HT-29 (cell line): ENCODE measurements at regions not wholly inside any gene's neighbourhood (a gene's known extent, or its start where the extent isn't known, plus 50 kb on each side); places are given as distances from the start of the nearest gene placed in this dataset.

Experiments used
- DNase-seq: peaks from one replicate; pipeline ENCODE4 v3.0.0-alpha.2; 2015; ENCODE audit warnings: low spot score

DNA sequence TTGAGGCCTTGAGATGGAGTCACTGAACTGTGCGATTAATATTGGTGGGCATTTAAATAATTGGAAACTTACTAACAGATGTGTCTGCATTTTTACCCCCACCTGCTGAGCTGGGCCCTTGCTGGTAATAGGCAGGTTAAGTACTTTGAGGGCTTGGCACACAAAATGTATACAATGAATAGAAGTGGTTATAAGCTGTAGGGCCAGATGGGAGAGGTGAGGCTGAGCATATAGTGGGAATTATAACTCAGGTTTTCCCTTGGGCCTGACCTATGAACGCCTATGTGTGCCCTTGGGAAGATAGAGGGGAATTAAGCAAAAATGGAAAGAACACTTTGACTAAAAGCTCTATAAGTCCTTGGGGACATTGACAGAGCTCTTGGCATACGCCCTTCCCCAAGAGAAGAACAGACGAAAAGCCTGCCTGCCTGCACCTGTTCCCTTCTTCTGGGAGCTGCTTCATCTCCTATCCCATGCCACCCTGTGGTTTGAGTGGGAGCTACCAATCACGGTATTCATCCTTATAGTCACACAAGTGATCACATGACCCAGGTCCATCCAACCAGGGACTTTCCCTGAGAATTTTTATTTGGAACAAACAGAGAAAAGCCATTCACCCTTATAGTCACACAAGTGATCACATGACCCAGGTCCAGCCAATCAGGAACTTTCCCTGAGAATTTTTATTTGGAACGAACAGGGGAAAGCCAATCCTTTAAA is 260.7 kb upstream of the CSF3R start:
- DNase-seq: no peak

- DNase-seq: no peak
Measured at GRCh38 chr1:36741066-36741465, 258.4 kb upstream of the CSF3R start.

GRCh38 chr1:36740446-36740845 is 257.7 kb upstream of the CSF3R start:
- no peak for DNase-seq

DNA sequence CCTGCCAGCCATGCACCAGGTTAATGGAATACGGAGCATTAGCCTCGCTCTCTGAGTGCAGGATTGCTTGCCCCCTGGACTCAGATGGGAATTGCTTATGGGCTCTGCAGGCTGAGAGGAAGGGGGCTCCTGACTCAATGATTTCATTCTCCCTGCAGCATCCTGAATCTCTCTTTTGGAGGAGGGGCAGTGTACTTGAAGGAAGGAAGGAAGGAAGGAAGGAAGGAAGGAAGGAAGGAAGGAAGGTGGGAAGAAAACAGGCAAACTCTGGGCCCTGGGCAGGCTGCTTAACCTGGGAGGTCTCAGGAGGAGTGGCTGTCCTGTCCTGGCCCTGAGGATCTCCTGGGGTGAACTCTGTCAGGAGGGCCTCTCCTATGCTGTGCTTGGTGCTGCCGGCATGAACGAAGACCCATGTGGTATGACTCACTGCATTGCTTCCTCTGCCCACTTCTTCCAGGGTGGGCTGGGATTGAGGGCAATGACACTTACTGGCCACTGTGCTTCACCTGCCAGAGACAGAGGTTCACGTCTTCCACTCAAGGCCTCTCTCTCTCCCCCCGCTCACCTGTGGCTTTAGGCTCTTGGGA is 257.1 kb upstream of the CSF3R start:
- no peak for DNase-seq

DNA sequence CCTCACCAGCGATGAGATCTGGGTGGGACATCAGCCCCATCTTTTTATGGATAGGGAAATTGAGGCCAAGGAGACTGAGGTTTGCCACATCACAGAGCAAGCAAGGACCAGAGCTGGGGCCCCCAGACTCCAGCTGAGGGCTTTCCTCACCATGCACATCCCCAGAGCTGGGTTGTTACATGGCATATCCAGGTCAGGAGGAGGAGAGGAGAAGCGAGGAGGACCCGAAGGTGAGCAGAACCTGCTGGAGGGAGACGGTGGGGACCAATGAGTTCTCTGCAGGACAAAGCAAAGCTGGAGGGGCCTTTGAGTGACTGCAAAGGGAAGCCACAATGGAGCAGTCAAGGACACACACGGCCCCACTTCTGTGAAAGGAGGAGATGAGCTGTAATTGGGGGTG is 255.5 kb upstream of the CSF3R start:
- no peak for DNase-seq

GRCh38 chr1:36737767-36738166 is 255.1 kb upstream of the CSF3R start:
- DNase-seq: no peak

- no peak for DNase-seq
Measured at GRCh38 chr1:36737038-36737555, 254.4 kb upstream of the CSF3R start.

DNA sequence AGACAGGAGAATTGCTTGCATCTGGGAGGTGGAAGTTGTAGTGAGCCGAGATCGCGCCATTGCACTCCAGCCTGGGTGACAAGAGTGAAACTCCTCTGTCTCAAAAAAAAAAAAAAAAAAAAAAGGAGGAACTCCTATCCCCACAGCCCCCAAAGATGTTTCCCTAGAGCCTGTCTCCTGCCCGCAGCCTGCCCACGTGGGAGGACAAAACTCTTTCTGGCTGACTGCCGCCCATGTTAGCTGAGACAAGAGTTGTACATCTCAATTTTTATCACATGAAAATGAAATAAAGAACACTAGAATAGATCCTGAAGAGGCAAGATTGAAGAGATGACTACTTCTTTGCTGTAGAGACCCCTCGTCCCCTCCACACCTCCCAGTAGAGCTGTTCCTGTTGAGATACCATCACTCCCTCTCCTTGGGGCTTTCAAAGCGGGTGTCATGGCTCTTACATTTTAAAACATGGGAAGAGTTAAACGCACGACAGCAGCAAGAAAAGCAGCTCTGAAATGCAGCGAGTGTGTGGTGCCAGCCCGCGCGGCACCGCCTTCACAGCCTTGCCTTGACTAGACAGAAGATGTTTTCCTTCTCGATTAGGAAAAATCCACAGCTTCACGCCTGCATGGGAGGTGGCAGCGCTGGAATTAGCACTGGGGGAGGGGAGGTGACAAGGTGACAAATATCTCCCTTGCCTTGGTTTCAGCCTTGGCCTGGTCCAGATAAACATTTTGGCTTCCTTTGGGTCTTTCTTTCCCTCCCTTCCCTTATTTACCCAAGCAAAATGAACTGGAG is 253.4 kb upstream of the CSF3R start:
- no peak for DNase-seq

DNA sequence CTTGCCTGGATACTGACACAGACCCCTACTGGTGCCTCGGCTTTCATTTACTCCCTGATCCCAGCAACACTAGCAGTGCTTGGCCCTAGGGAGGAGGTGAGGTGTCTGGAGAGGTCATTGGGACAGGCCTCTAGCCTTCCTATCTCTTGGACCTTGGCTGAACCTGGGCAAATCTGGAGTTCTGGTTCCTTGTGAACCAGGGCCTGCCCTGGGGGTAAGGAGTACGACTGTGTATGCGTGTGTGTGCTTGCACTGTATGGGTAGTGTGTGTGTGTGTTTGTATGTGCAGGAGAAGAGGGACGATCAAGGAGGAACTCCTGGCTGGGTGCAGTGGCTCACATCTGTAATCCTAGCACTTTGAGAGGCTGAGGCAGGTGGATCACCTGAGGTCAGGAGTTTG is 252.7 kb upstream of the CSF3R start:
- no peak for DNase-seq

GRCh38 chr1:36734356-36734755 is 251.6 kb upstream of the CSF3R start:
- DNase-seq: no peak

DNA sequence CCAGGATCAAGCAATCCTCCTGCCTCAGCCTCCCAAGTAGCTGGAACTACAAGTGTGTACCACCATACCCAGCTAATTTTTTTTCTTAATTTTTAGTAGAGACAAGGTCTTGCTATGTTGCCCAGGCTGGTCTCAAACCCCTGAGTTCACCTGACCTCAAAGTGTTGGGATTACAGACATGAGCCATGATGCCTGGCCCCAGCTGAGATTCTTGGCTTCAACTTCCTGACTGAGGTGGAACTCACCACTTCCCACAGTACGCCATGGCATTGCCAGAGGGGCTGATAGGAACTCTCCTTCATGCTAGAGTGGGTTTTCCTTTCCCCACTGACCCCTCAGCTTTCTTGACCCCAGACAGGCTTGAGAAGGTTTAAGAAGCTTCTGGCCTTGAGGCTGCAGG is 251.0 kb upstream of the CSF3R start:
- DNase-seq: no peak

- DNase-seq: no peak
Measured at GRCh38 chr1:36732015-36732356, 249.3 kb upstream of the CSF3R start.

- DNase-seq: peak; percentile 1
Measured at GRCh38 chr1:36731226-36732014, 248.7 kb upstream of the CSF3R start.

DNA sequence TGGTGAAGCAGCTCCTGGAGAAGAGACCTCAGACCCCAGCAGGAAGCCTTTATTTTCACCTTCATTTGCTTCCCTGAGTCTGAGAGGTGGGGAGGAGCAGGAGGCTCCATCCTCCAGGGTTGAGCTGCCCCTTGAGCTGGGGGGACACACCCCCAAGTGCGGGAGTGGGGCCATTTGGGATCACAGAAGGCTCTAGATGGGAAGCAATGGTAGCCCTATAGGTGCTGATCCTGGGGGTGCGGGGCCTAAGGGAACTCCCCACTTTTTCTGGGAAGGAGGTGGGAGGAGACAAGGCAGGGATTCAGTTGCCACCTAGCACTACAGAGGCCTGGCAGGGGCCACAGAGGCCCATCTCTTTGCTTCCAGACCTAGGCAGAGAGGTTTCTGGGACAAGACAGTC is 247.9 kb upstream of the CSF3R start:
- DNase-seq: no peak

- no peak for DNase-seq
Measured at GRCh38 chr1:36729716-36730510, 247.2 kb upstream of the CSF3R start.

- DNase-seq: no peak
Measured at GRCh38 chr1:36729289-36729688, 246.6 kb upstream of the CSF3R start.

GRCh38 chr1:36728846-36729245 is 246.1 kb upstream of the CSF3R start:
- DNase-seq: no peak

DNA sequence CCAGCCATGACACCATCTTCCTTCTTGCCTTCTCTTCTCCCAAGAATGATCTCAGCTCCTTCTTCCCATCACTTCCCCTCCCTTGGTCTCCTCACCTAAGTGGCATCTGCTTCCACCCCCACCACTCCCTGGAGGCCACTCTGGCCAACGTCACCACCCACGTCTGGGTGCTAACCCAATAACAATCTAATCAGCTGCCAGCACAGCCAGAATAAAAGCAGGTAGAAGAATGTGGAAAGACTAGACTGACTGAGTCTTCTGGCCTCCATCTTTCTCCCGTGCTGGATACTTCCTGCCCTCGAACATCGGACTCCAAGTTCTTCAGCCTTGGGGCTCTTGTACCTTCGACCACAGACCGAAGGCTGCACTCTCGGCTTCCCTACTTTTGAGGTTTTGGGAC is 245.3 kb upstream of the CSF3R start:
- no peak for DNase-seq

DNA sequence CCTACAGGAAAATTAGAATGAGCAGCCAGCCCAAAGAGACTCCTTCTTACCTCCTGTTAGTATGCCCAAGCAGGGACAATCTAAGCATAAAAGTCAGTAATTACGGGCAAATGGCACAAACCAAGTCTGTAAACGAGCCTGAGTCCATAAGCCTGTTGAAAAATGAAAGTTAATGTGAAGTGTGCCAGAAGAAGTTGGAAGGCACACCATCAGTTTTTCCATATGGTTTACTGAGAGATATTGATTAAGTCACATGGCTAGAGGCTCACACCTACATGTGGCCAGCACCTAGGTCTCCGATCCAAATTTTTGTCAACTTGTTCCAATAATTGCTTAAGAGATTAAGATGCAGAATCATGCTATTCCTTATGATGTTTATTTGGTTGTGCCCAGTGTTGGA is 242.4 kb upstream of the CSF3R start:
- DNase-seq: no peak

DNA sequence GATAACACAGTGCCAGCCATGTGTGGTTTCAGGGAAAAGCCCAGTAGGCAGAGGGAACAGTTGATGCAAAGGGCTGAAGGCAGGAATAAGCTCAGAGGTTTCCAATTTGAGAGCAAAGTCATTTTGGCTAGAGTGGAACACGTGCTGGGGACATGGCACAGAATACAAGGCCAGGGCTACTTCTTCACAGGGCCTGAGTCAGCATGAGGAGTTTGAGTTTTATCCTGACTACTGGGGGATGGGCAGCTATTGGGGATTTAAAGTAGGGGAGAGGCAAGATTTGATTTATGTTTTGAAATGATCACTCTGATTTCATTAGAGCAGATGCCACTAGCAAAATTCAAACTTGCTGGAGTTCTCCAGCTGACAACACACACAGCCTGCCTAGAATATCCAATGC is 241.1 kb upstream of the CSF3R start:
- no peak for DNase-seq

DNA sequence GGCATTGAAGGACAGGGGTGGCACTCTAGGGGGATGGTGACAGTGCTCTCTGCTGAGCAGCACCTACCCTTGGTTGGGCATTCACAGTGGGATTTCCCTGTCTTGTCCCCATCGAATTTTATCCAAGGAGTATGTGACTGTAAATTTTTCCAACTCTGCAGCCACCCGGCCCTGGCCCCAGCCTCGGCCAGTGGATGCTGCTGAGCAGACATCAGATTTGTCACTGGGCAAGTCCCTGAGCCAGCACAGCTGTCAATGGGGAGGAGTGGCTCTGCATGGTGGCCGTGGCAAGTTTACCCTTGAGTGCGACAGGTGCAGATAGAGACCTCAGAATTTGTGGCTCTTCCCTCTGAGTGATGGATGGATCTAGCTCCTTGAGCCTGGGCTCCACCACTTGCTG is 240.2 kb upstream of the CSF3R start:
- no peak for DNase-seq
